NCI-H460 (cell line): ENCODE measurements at regions not wholly inside any gene's neighbourhood (a gene's known extent, or its start where the extent isn't known, plus 50 kb on each side); places are given as distances from the start of the nearest gene placed in this dataset.

ENCODE experiments used
- DNase-seq: peaks from one replicate; pipeline ENCODE4 v3.0.0-alpha.2; 2016; ENCODE audit warnings: low read depth; ENCODE audit errors: extremely low read depth

DNA sequence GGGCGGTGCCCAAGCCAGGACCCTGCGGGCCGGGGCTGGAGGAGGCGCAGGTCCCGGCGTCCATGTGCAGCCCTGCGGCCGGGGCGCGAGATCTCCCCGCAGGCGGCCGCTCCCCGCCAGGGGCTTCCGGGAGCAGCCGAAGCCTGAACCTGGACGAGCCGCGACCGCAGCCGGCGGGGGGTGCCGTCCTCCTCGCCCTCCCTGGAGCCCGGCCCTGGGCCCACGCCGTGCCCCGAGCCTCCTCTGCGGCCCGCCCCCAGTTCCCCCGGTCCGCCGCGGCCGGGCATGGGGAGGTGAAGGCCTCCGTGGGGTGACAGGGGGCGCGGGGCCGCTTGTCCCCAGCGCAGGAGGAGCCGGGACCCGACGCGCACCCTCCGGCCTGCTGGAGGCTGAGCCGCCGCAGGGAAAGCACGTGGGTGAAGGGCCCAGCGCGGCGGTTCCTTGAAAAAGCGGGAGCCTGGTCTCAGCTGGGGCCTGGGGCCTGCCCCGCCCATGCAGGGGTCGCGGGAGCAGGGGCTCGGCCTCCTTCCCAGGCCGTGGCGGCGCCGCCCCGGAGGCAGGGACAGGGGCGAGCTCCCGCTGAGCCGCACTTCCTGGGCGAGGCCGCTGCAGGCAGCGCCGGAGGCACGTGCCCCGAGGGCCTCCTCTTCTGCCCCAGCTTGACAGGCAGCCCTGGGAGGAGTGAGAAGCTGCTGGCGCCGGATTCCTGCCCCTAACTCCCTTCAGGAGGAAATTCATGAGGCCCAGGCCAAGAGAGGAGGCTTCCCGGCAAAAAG lies 55.6 kb upstream of the PPP2R5C start:
- no peak for DNase-seq

DNA sequence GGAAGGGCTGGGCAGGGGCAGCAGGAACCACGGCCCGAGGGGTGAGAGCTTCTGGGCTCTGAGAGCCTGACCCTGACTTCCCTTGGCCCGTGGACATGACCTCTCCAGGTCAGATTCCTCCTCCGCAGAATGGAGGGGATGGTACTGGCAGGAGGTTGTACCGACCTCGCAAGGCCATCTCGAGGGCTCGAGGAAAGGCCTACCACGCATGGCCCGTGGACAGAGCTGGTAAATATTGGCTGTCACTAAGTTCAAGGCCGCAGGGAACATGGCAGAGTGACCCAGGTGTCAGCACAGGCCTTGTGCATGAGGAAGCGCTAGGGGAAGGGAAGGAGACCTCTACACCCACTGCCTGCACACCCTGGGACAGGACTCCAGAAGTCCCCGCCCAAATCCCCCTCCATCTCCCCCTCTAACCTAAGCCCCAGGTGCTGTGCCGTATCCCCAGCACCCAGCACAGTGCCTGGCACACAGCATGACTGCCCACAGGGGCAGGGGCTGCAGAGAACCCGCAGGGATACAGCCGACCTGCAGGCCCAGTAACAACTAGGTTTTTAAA lies 54.9 kb upstream of the PPP2R5C start:
- no peak for DNase-seq

DNA sequence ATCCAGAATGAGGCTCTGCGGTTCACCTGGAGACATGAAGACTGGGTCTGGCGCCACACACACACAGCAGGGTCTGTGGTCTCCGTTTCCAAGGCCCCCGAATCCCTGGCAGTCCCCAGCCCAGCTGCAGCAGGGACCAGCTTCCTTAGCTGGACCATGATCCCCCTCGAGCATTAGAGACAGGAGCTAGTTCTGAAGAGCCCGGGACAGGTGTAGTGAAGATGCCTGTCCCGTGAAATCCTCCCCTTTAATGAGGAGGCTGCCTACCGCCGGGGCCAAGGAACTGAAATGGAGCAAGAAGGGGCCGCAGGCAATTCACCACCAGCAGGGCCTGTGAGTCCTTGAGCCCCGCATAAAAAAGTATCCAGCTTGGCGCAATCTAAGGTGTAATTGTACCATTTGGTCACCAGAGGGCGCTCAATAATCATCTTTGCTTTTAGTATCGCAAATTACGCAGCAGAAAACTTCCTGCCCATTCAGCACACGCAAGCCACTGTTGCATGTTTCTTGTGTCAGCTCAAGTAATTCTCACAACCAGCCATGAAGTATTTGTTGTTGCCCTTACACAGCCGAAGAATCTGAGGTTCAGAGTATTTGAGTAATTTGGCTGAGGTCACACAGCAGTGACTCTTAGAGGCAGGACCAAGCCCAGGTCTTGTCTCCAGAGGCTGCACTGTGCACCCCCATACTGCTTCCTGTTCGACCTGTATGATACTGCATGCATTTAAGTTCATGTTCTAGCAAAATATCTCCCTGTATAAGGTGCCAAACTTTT lies 54.3 kb upstream of the PPP2R5C start:
- peak; percentile 93 for DNase-seq

DNA sequence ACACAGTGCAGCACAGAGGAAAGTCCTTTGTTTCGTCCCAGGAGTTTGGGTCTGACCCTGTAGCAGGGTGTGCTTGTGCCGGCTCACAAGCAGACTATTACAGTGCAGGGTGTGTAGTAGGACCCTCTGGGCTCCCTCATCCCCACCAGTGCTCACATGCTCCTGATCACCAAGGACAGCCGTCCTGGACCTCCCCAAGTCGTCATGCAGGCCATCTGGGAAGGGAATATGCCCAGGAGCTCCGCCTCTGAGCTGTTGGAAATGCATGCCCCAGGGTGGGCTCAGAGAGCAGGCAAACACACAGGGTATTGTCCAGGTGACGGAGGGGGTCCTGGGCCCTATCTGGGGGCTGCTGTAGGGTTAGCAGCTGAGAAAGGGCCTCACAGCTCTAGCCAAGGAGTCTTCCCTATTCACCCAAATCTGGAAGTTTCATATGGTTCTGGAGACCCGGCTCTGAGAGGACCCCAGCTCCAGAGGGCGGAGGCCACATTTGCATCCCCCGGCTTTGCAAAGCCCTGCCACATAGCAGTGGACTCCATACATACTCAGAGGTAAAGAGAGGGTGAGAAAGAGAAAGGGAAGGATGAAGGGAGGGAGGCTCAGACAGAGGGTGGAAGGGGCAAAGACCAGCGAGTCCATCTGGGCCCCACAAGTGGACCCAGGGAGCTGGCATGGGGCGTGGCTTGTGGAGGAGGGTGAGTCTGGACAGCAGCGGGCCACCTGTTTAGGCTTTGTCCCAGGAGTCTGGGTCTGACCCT lies 53.5 kb upstream of the PPP2R5C start:
- no peak for DNase-seq

DNA sequence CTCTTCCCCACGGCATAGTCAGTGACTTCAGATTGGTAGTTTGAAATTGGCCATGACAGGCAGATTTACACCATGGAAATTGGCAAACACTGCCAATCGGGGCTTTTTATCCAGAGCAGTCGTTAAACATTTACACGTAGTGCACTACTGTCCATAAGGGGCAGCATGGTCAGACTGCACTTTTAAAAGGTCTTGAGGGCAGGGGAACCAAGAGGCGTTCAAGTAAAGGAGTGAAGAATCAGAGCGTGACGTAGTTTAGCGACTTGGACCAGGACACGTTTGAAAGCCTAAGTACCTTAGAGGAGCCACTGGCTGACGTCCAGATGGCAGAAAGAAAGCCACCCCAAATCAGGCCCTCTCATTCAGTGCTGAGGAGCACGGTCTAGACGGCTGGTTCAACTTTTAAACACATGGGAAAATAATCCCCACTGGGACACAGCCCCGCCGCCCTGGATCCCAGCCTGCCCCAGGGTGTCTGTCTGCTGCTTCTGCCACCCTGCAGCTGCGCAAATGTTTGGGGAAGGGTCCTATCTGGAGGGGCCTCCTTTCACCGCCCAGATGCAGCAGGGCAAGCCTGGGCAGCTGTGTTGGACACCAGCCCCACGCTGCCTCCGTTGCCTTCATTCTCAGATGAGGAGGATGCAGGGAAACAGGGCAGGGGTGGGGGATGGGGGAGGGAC lies 52.5 kb upstream of the PPP2R5C start:
- no peak for DNase-seq

DNA sequence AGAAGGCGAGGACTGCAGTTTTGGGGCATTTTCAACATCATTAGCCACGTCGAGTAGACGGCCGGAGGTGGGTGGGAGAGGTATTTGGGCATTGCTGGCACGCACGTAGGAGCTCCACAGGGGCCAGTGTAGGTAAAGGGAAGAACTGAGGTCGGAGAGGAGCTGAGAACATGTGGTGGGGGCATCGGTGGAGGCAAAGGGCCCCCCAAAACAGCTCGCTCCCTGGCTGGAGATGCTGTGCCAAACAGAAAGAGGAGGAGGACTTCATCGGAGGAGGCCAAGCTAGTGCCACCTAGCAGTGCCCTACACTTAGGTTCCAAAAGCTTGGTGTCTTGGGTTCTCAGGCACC lies 52.0 kb upstream of the PPP2R5C start:
- no peak for DNase-seq

DNA sequence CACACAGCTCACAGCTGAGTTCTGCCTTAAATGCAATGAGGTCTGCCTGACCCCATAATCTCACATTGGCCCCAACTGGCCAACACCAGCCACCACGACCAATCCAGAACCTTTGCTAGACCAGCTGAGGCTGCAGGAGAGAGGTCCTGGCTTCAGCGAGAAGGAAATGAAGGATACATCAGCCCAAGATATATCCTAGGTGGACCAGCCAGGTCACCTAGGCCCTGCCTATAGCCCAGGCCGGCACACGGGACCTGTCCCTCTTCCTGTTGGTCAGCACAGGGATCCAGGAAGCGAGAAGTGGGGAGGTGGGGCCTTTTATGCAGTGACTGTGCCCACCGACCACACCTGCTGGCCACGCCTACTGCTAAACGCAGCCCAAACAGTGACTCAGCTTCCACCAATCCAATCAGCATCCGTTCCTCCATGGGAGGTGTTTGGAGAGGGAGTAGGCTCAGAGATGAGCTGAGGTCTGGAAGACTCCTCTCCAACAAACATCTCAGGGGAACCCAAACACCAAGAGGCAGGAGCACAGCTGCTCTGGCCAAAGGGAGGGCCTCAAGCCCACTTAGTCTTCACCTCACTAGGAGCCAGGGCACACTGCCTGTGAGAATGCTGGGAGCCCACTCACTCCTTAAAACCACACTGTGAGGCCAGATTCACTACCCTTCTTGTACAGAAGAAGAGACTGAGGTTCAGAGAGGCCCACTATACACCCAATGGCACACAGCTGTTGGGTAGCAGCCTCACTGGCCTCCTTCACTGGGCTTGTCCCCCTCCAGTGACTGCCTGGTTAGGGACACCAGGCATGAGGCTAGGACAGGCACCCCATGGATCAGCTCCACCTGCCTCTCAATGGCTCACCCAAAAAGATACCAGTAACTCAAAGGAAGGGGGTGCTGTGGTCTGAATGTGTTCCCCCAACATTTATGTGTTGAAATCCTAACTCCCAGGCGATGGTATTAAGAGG lies 51.3 kb upstream of the PPP2R5C start:
- no peak for DNase-seq

DNA sequence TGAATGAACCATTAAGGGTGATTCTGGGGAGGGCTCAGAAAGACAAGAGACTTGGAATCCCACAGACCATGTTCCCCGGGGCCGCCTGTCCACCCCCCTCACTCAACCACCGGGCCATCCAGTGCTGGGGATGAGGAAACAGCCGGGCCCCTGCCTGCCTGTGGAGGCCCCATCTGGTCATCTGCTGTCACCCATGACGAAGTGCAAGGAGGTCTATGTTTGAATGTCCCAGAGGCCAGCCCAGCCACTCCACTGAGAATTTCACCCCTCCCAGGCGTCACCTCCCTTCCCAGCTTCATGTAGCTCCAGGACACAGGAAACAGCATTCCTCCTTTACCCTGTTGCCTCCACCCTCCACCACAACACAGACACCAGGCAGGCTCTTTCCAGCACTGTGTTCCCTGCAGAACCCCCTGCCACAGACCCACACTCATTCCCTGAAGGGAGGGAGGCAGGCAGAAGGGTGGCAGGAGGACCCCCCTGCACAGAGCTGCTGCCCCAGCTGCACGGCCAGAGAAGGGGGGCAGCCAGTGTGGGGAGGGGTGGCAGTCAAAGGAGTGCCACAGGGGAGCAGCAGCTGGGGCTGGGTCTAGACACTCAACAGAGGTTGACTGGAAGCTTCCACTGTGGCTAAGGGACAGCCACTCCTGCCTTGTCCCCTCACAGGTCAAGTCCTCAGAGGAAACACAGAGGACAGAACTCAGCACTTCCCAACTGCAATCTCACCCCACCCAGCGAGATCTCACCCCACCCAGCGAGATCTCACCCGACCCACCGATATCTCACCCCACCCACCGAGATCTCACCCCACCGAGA lies 50.3 kb upstream of the PPP2R5C start:
- DNase-seq: no peak
